H1 (cell line): ENCODE measurements at regions not wholly inside any gene's neighbourhood (a gene's known extent, or its start where the extent isn't known, plus 50 kb on each side); places are given as distances from the start of the nearest gene placed in this dataset.
A peak's percentile ranks its signal among the peaks of the same experiment; 100 is the strongest.

Experiments
- CTCF ChIA-PET: fragments of 300-600 bp; sonication (Branson Sonifier 250); formaldehyde crosslinking; loops from one replicate; lab custom pipeline; 2021; ENCODE audit not compliant: partially characterized antibody; lab: Charles Lee
- POLR2A ChIA-PET: fragments of 300-600 bp; sonication (Branson Sonifier 250); formaldehyde crosslinking; loops from one replicate; lab custom pipeline; 2021; ENCODE audit warnings: inconsistent platforms; ENCODE audit not compliant: partially characterized antibody; lab: Charles Lee
- DNase-seq, 2 experiments: peaks; one replicate each; pipeline versions ENCODE4 v3.0.0 to v3.0.0-alpha.2; 2010 to 2022; ENCODE audit warnings: low spot score in 2 of 2, low read depth in 1 of 2, mixed read lengths in 1 of 2
- FAIRE-seq: peaks from 2 replicates; lab custom pipeline; 2011; peaks lifted over from hg19 to GRCh38; lab: Jason Lieb, UNC
- H2AFZ ChIP-seq: 2 replicates; pipeline ENCODE4 v1.8.1; 2012; ENCODE audit warnings: low read length, inconsistent platforms
- H2AK5ac ChIP-seq: 2 replicates; pipeline ENCODE4 v1.6.1; 2013; ENCODE audit warnings: low read depth, low read length
- H2BK120ac ChIP-seq: replicated peaks from 2 replicates; pipeline ENCODE3; 2013; ENCODE audit warnings: low read depth, low read length, inconsistent platforms
- H2BK12ac ChIP-seq: 2 replicates; pipeline ENCODE4 v1.6.1; 2013; ENCODE audit warnings: low read depth, low read length
- H2BK15ac ChIP-seq: 2 replicates; pipeline ENCODE4 v1.6.1; 2013; ENCODE audit warnings: low read length
- H2BK20ac ChIP-seq: 2 replicates; pipeline ENCODE4 v1.6.1; 2013; ENCODE audit warnings: low read length
- H2BK5ac ChIP-seq: 2 replicates; pipeline ENCODE4 v1.6.1; 2013; ENCODE audit warnings: low read depth, low read length
- H3K14ac ChIP-seq: 2 replicates; pipeline ENCODE4 v1.6.1; 2013; ENCODE audit warnings: inconsistent platforms; ENCODE audit not compliant: insufficient read length
- H3K18ac ChIP-seq: 2 replicates; pipeline ENCODE4 v1.6.1; 2013; ENCODE audit warnings: low read length; ENCODE audit errors: extremely low read depth
- H3K23ac ChIP-seq: 2 replicates; pipeline ENCODE4 v1.6.1; 2013; ENCODE audit warnings: inconsistent platforms; ENCODE audit not compliant: insufficient read length
- H3K23me2 ChIP-seq: 2 replicates; pipeline ENCODE4 v1.6.1; 2013; ENCODE audit warnings: low read depth, low read length
- H3K27ac ChIP-seq: 2 replicates; pipeline ENCODE4 v1.6.1; 2011; ENCODE audit warnings: low read depth, low read length, inconsistent platforms
- H3K27me3 ChIP-seq, 4 experiments: replicated peaks in 1 of 4; 1 replicate in 1 of 4; 2 replicates in 3 of 4; pipeline versions ENCODE4 v1.6.1 to v1.8.1; 2011 to 2013; ENCODE audit warnings: low read length in 3 of 4, mild to moderate bottlenecking in 3 of 4, inconsistent platforms in 2 of 4, mixed read lengths in 2 of 4, moderate library complexity in 1 of 4; ENCODE audit not compliant: control insufficient read depth in 3 of 4, insufficient read depth in 3 of 4; ENCODE audit errors: extremely low read depth in 1 of 4
- H3K36me3 ChIP-seq, 4 experiments: 2 replicates each; pipeline versions ENCODE4 v1.6.1 to v1.8.1; 2011 to 2013; ENCODE audit warnings: mild to moderate bottlenecking in 4 of 4, low read length in 3 of 4, moderate library complexity in 2 of 4, control low read depth in 1 of 4, inconsistent platforms in 1 of 4; ENCODE audit not compliant: insufficient read depth in 4 of 4, control insufficient read depth in 2 of 4
- H3K4ac ChIP-seq: replicated peaks from 2 replicates; pipeline ENCODE3; 2013; ENCODE audit warnings: low read length, low read depth, mixed read lengths, inconsistent platforms; ENCODE audit not compliant: insufficient read length
- H3K4me1 ChIP-seq, 4 experiments: replicated peaks in 1 of 4; 1 replicate in 1 of 4; 2 replicates in 3 of 4; pipeline versions ENCODE4 v1.6.1 to v1.8.1; 2011 to 2013; ENCODE audit warnings: low read length in 3 of 4, inconsistent platforms in 2 of 4, mixed read lengths in 1 of 4; ENCODE audit not compliant: insufficient read depth in 4 of 4, control insufficient read depth in 3 of 4
- H3K4me2 ChIP-seq, 2 experiments: 2 replicates each; pipeline versions ENCODE4 v1.6.1 to v1.8.1; 2011 to 2013; ENCODE audit warnings: low read depth in 2 of 2, low read length in 2 of 2, control low read depth in 1 of 2, inconsistent platforms in 1 of 2, mild to moderate bottlenecking in 1 of 2; ENCODE audit not compliant: insufficient read depth in 1 of 2
- H3K4me3 ChIP-seq, 4 experiments: fragments of 200-600, 300-600 bp in 1 of 4; sonication (generic), shearing (Covaris generic), sonication (Bioruptor Twin) in 1 of 4; 2 replicates each; pipeline versions ENCODE4 v1.5.1 to v1.8.1; 2011 to 2016; ENCODE audit warnings: low read length in 4 of 4, low read depth in 3 of 4, control low read depth in 2 of 4, inconsistent platforms in 2 of 4, mild to moderate bottlenecking in 2 of 4, mixed read lengths in 1 of 4, moderate library complexity in 1 of 4; ENCODE audit not compliant: insufficient read depth in 2 of 4; ENCODE audit errors: extremely low read depth in 1 of 4
- H3K56ac ChIP-seq: replicated peaks from 2 replicates; pipeline ENCODE3; 2013; ENCODE audit warnings: low read depth, mild to moderate bottlenecking, mixed read lengths, low read length, inconsistent platforms; ENCODE audit not compliant: insufficient read length
- H3K79me1 ChIP-seq: 2 replicates; pipeline ENCODE4 v1.6.1; 2013; ENCODE audit warnings: low read depth, low read length, control low read depth
- H3K79me2 ChIP-seq, 2 experiments: 2 replicates each; pipeline versions ENCODE4 v1.6.1 to v1.8.1; 2012 to 2013; ENCODE audit warnings: low read length in 2 of 2, mild to moderate bottlenecking in 2 of 2, inconsistent platforms in 1 of 2; ENCODE audit not compliant: insufficient read depth in 2 of 2, control insufficient read depth in 1 of 2
- H3K9ac ChIP-seq, 4 experiments: replicated peaks in 1 of 4; 1 replicate in 1 of 4; 2 replicates in 3 of 4; pipeline versions ENCODE4 v1.6.1 to v1.8.1; 2011 to 2013; ENCODE audit warnings: low read depth in 3 of 4, low read length in 3 of 4, control low read depth in 2 of 4, mild to moderate bottlenecking in 2 of 4, moderate library complexity in 2 of 4, inconsistent platforms in 1 of 4; ENCODE audit errors: extremely low read depth in 1 of 4
- H3K9me3 ChIP-seq, 2 experiments: 2 replicates each; pipeline versions ENCODE4 v1.6.1 to v1.8.1; 2012 to 2013; ENCODE audit warnings: mild to moderate bottlenecking in 2 of 2, moderate library complexity in 2 of 2, control low read depth in 1 of 2, inconsistent platforms in 1 of 2, low read depth in 1 of 2, low read length in 1 of 2, mixed read lengths in 1 of 2; ENCODE audit not compliant: insufficient read depth in 2 of 2
- H4K20me1 ChIP-seq, 2 experiments: replicated peaks in 1 of 2; 2 replicates each; pipeline versions ENCODE3 to v1.8.1; 2011 to 2013; ENCODE audit warnings: inconsistent platforms in 2 of 2, low read length in 2 of 2, mild to moderate bottlenecking in 1 of 2; ENCODE audit not compliant: insufficient read depth in 2 of 2, control insufficient read depth in 1 of 2
- H4K5ac ChIP-seq: 2 replicates; pipeline ENCODE4 v1.6.1; 2013; ENCODE audit warnings: low read length, low read depth, mixed read lengths, inconsistent platforms; ENCODE audit not compliant: insufficient read length
- H4K8ac ChIP-seq: 2 replicates; pipeline ENCODE4 v1.8.0; 2013; ENCODE audit warnings: mild to moderate bottlenecking, moderate library complexity, low read length, inconsistent platforms; ENCODE audit not compliant: insufficient read depth; ENCODE audit errors: extremely low read depth
- H4K91ac ChIP-seq: replicated peaks from 2 replicates; pipeline ENCODE3; 2013; ENCODE audit warnings: low read length, mixed read lengths, inconsistent platforms; ENCODE audit not compliant: insufficient read length
- BACH1 ChIP-seq: IDR thresholded peaks from 2 replicates; pipeline ENCODE4 v1.6.1; 2012; ENCODE audit warnings: low read length, improper control_type of control experiment
- CBX5 ChIP-seq: fragments of 300-800, 300-1000 bp; sonication (generic); IDR thresholded peaks from 2 replicates; pipeline ENCODE4 v1.7.1; 2016; ENCODE audit warnings: antibody characterized with exemption, low read length, low read depth
- EGR1 ChIP-seq: IDR thresholded peaks from 2 replicates; pipeline ENCODE4 v1.6.1; 2011; ENCODE audit warnings: low read depth, low read length, borderline replicate concordance
- GABPA ChIP-seq: IDR thresholded peaks from 2 replicates; pipeline ENCODE4 v1.6.1; 2011; ENCODE audit warnings: mild to moderate bottlenecking, low read length, moderate library complexity, borderline replicate concordance; ENCODE audit not compliant: insufficient read depth
- SP2 ChIP-seq: IDR thresholded peaks from 2 replicates; pipeline ENCODE4 v1.6.1; 2012; ENCODE audit warnings: mild to moderate bottlenecking, low read length, inconsistent platforms
- WGBS, 2 experiments: shearing (Covaris generic) in 1 of 2; methylation state at CpG; one replicate each; pipeline versions ENCODE4 v1.1.6 to v1.1.7; 2013 to 2015; ENCODE audit warnings: low lambda C conversion rate in 2 of 2, mixed read lengths in 2 of 2, inconsistent platforms in 1 of 2, low coverage in 1 of 2, missing lambda C conversion rate in 1 of 2; ENCODE audit not compliant: insufficient replicate concordance in 2 of 2, insufficient coverage in 1 of 2, insufficient read length in 1 of 2; ENCODE audit errors: extremely low coverage in 1 of 2, missing lambda C conversion rate in 1 of 2; 5-methylcytosine and 5-hydroxymethylcytosine counted together
- TF ChIP-seq, protein P1 (sequence below): IDR thresholded peaks from 2 replicates; pipeline ENCODE4 v1.6.1; 2012; ENCODE audit warnings: inconsistent platforms

DNA sequence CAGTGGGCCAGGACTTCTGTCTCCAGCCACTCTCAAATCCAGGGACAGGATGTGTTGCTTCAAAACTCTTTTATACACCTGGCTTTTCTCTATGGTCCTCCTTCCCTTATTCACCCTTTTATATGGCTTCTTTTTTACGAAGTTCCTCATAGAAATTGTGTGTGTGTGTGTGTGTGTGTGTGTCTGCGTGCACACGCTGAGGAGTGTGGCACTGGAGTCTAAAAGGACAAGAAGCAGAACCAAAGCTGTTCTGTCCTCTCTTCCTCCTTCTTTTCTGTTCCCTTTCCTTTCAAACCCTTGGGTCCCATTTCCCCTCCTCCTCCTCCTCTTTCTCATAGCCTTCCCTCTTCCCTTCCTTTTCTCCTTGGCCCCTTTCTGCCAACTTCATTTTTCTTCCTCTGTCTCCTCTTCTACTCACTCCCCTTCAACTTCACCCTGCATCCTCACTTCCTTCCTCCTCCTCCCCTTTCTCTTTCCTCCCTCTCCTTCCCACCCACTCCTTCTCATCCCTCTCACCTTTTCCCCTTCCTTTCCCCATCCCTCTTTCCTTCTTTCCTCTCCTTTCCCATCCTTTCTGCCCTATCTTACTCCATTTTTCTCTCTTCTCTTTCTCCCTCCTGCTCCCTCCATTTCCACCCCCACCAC, 360.5 kb downstream of the MID1IP1 start:
- Histone ChIP-seq H2BK20ac (no peak overlapping the region), H3K23me2 (peaks cover 5% of the 10 kb centered on the region; the same call in 1 of the 2 replicates)

More for the DNA sequence above, 360.5 kb downstream of the MID1IP1 start:
- Histone ChIP-seq H3K23ac (no peak overlapping the region), H3K56ac (no peak overlapping the region), H2BK12ac (no peak overlapping the region), H3K4me2 (peak overlapping the region; percentile 46 to 74; a peak in 2 of 4 replicates), H2AK5ac (no peak overlapping the region), H2BK120ac (no peak overlapping the region), H3K4ac (no peak overlapping the region), H2BK5ac (no peak overlapping the region), H4K5ac (no peak overlapping the region), H4K91ac (no peak overlapping the region), H3K9me3 (no peaks in the 10 kb centered on the region), H3K14ac (no peak overlapping the region), H3K4me3 (peak overlapping the region in 2 of 4 experiments; percentile 13 to 47; a peak in 3 of 8 replicates), H3K18ac (no peak overlapping the region), H4K20me1 (no peaks in the 10 kb centered on the region), H4K8ac (no peak overlapping the region), H3K36me3 (no peaks in the 10 kb centered on the region), H3K79me1 (no peaks in the 10 kb centered on the region), H2AFZ (no peak overlapping the region), H3K27ac (no peak overlapping the region), H2BK15ac (no peak overlapping the region), H3K79me2 (no peaks in the 10 kb centered on the region), H3K27me3 (peaks cover 0 to 17% (median 3%) of the 10 kb centered on the region in 4 experiments; a peak in 4 of 7 replicates), H3K4me1 (no peaks in the 10 kb centered on the region), H3K9ac (no peak overlapping the region)
- CTCF ChIA-PET = interaction anchor here (1.4 to 2.2 kb wide), 4 partner anchors 10 to 81 kb away, joined by 4 to 7 read pairs (median 6); no protein-coding TSS in a partner anchor
- POLR2A ChIA-PET = interaction anchor here (0.6 kb wide), 1 partner anchor 62 kb away, joined by 3 read pairs; no protein-coding TSS in a partner anchor
- no CpG with 5 or more reads among the region's 3 CpGs for WGBS, 2 experiments
- TF ChIP-seq CBX5 (no peak), SP2 (no peak), EGR1 (no peak), GABPA (no peak), BACH1 (no peak)
- TF ChIP-seq, protein P1, sequence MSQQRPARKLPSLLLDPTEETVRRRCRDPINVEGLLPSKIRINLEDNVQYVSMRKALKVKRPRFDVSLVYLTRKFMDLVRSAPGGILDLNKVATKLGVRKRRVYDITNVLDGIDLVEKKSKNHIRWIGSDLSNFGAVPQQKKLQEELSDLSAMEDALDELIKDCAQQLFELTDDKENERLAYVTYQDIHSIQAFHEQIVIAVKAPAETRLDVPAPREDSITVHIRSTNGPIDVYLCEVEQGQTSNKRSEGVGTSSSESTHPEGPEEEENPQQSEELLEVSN = no peak
- no peak for DNase-seq
- FAIRE-seq = no peak
